ENCODE measurements at regions not wholly inside any gene's neighbourhood (a gene's known extent, or its start where the extent isn't known, plus 50 kb on each side); places are given as distances from the start of the nearest gene placed in this dataset.

DNA sequence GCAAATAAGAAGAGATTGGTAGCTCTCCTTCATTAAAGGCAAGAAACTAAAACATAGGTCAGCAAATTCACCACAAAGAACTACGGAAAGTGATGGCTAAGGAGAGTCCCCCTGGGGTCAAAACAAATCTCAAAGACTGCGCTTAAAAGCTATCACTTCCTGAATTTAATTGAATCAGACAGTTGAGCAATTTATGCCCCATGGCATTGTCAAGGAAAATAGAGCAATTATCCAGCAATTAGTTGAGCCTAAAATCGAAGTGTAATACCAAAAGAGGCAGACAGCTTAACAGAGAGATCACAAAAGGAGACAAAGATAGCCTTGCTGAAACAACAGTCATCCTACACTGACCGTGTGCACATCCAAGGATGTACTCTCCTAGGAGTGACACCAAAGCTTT is 74.4 kb upstream of the SCN10A start:
- Histone ChIP-seq H3K4me3 (ENCODE audit: low read depth, low read length) (no peak overlapping the region), H3K36me3 (ENCODE audit: control insufficient read depth in 1 of 2, insufficient read depth in 2 of 2, low read length in 2 of 2) (no peaks in the 10 kb centered on the region), H2BK5ac (ENCODE audit: low read depth, low read length, poor library complexity) (no peak overlapping the region), H3K79me1 (ENCODE audit: low read length) (no peaks in the 10 kb centered on the region), H4K8ac (ENCODE audit: low read depth, low read length) (no peak overlapping the region), H2BK120ac (ENCODE audit: insufficient read depth, low read length, poor library complexity) (no peak overlapping the region), H3K9ac (ENCODE audit: low read length) (no peak overlapping the region), H3K23ac (ENCODE audit: low read length) (no peak overlapping the region), H3K4me2 (ENCODE audit: low read length) (no peak overlapping the region), H4K12ac (ENCODE audit: low read depth, low read length) (no peak overlapping the region), H2AFZ (ENCODE audit: insufficient read depth, low read length, poor library complexity) (no peak overlapping the region), H4K91ac (ENCODE audit: low read depth, low read length) (no peak overlapping the region), H3K18ac (ENCODE audit: low read length) (no peak overlapping the region), H3K9me3 (ENCODE audit: insufficient read depth, low read depth, low read length) (no peaks in the 10 kb centered on the region), H2BK12ac (ENCODE audit: low read length) (no peak overlapping the region), H3K27ac (ENCODE audit: low read depth, low read length) (no peak overlapping the region), H3K14ac (ENCODE audit: low read length) (no peak overlapping the region), H3K79me2 (ENCODE audit: control insufficient read depth, insufficient read depth, low read length, poor library complexity) (no peaks in the 10 kb centered on the region), H2AK5ac (ENCODE audit: low read length) (no peak overlapping the region), H3K4me1 (ENCODE audit: control insufficient read depth in 1 of 2, insufficient read depth in 2 of 2, low read length in 2 of 2) (no peaks in the 10 kb centered on the region), H3K27me3 (ENCODE audit: insufficient read depth, low read length) (no peaks in the 10 kb centered on the region), H3K4ac (ENCODE audit: low read depth, low read length) (no peak overlapping the region)
- DNase-seq, result no peak
- WGBS (ENCODE audit: extremely low coverage, insufficient coverage, insufficient read length), result no CpG with 5 or more reads among the region's 4 CpGs

DNA sequence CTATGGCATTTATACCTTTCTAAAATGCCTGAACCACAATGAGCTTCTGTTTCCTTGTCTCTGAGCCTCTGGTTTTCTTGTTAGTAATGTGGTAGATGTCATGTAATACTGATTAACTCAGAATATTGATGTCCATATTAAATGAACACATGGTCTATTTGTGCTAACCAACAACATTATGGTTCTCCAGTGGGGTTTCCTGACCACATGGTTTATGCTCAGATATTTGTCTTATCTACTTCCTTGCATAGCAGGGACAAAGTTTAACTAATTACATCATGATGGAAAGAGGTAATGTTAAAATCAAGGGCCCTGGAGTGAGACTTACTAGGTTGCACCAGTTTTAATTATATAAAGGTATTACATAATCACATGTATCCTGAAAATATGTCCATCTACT is 62.6 kb upstream of the SCN10A start:
- H4K12ac ChIP-seq (ENCODE audit: low read depth, low read length), result no peak overlapping the region
- H2AK5ac ChIP-seq (ENCODE audit: low read length), result no peak overlapping the region
- no peaks in the 10 kb centered on the region for H3K79me2 ChIP-seq (ENCODE audit: control insufficient read depth, insufficient read depth, low read length, poor library complexity)
- no peak overlapping the region for H2AFZ ChIP-seq (ENCODE audit: insufficient read depth, low read length, poor library complexity)
- H3K23ac ChIP-seq (ENCODE audit: low read length), result no peak overlapping the region
- no peaks in the 10 kb centered on the region for H3K27me3 ChIP-seq (ENCODE audit: insufficient read depth, low read length)
- no peak for DNase-seq
- no peaks in the 10 kb centered on the region for H3K9me3 ChIP-seq (ENCODE audit: insufficient read depth, low read depth, low read length)
- H2BK5ac ChIP-seq (ENCODE audit: low read depth, low read length, poor library complexity), result no peak overlapping the region
- no peak overlapping the region for H3K27ac ChIP-seq (ENCODE audit: low read depth, low read length)
- no peak overlapping the region for H2BK120ac ChIP-seq (ENCODE audit: insufficient read depth, low read length, poor library complexity)
- H3K4me2 ChIP-seq (ENCODE audit: low read length), result no peak overlapping the region
- no peak overlapping the region for H3K4ac ChIP-seq (ENCODE audit: low read depth, low read length)
- H3K4me3 ChIP-seq (ENCODE audit: low read depth, low read length), result no peak overlapping the region
- no peaks in the 10 kb centered on the region for H3K36me3 ChIP-seq (ENCODE audit: control insufficient read depth in 1 of 2, insufficient read depth in 2 of 2, low read length in 2 of 2)
- H4K8ac ChIP-seq (ENCODE audit: low read depth, low read length), result no peak overlapping the region
- no peak overlapping the region for H2BK12ac ChIP-seq (ENCODE audit: low read length)
- no peak overlapping the region for H3K18ac ChIP-seq (ENCODE audit: low read length)
- no peak overlapping the region for H3K14ac ChIP-seq (ENCODE audit: low read length)
- no peak overlapping the region for H4K91ac ChIP-seq (ENCODE audit: low read depth, low read length)
- no peak overlapping the region for H3K9ac ChIP-seq (ENCODE audit: low read length)
- no peaks in the 10 kb centered on the region for H3K79me1 ChIP-seq (ENCODE audit: low read length)
- no peaks in the 10 kb centered on the region for H3K4me1 ChIP-seq (ENCODE audit: control insufficient read depth in 1 of 2, insufficient read depth in 2 of 2, low read length in 2 of 2)

Data from trophoblast cell (in vitro differentiated cells and primary cell).